CD14-positive monocyte (primary cell): ENCODE measurements at regions not wholly inside any gene's neighbourhood (a gene's known extent, or its start where the extent isn't known, plus 50 kb on each side); places are given as distances from the start of the nearest gene placed in this dataset.

Source experiments
- DNase-seq, 3 donors: peaks; one replicate each; pipeline ENCODE4 v3.0.0-alpha.2; 2011 to 2022
- H2AFZ ChIP-seq: 2 replicates; pipeline ENCODE4 v1.6.0; 2012; ENCODE audit warnings: mild to moderate bottlenecking, low read depth, low read length, inconsistent platforms; ENCODE audit not compliant: insufficient read depth, poor library complexity, severe bottlenecking
- H3K27ac ChIP-seq, 2 donors: 1 replicate in 1 of 2; 2 replicates in 1 of 2; pipeline ENCODE4 v1.5.1; 2012 to 2013; ENCODE audit warnings: low read length in 2 of 2, control low read depth in 1 of 2, inconsistent platforms in 1 of 2, low read depth in 1 of 2, mild to moderate bottlenecking in 1 of 2
- H3K27me3 ChIP-seq, 2 donors: one replicate each; pipeline versions ENCODE4 v1.6.0 to v1.6.1; 2011 to 2013; ENCODE audit warnings: low read length in 2 of 2; ENCODE audit not compliant: control insufficient read depth in 2 of 2, insufficient read depth in 2 of 2
- H3K36me3 ChIP-seq, 2 donors: replicated peaks in 1 of 2; 1 replicate in 1 of 2; 2 replicates in 1 of 2; pipeline versions ENCODE4 v1.5.1 to v1.6.1; 2012 to 2013; ENCODE audit warnings: low read length in 2 of 2, control low read depth in 1 of 2, inconsistent platforms in 1 of 2, mild to moderate bottlenecking in 1 of 2; ENCODE audit not compliant: insufficient read depth in 2 of 2, control insufficient read depth in 1 of 2
- H3K4me1 ChIP-seq, 2 donors: 1 replicate in 1 of 2; 2 replicates in 1 of 2; pipeline versions ENCODE4 v1.5.1 to v1.6.1; 2012 to 2013; ENCODE audit warnings: low read length in 2 of 2, control low read depth in 1 of 2, inconsistent platforms in 1 of 2, mild to moderate bottlenecking in 1 of 2, moderate library complexity in 1 of 2; ENCODE audit not compliant: insufficient read depth in 2 of 2, control insufficient read depth in 1 of 2
- H3K4me2 ChIP-seq: replicated peaks from 2 replicates; pipeline ENCODE3; 2012; ENCODE audit warnings: low read length, moderate library complexity, mild to moderate bottlenecking; ENCODE audit not compliant: poor library complexity, severe bottlenecking; ENCODE audit errors: extremely low read depth
- H3K4me3 ChIP-seq, 3 experiments: fragments of 200-600 bp in 1 of 3; sonication (generic) in 1 of 3; replicated peaks in 1 of 3; 1 replicate in 2 of 3; 2 replicates in 1 of 3; pipeline ENCODE4 v1.5.1; 2011 to 2013; ENCODE audit warnings: low read length in 3 of 3, mild to moderate bottlenecking in 3 of 3, control low read depth in 2 of 3, low read depth in 2 of 3, inconsistent platforms in 1 of 3, moderate library complexity in 1 of 3
- H3K79me2 ChIP-seq: 2 replicates; pipeline ENCODE4 v1.6.0; 2012; ENCODE audit warnings: mild to moderate bottlenecking, control low read depth, inconsistent platforms, low read length, moderate library complexity; ENCODE audit not compliant: insufficient read depth
- H3K9ac ChIP-seq: 2 replicates; pipeline ENCODE4 v1.6.0; 2017; ENCODE audit warnings: low read length, mild to moderate bottlenecking; ENCODE audit not compliant: insufficient read depth, poor library complexity, severe bottlenecking
- H3K9me3 ChIP-seq, 2 donors: replicated peaks in 1 of 2; 1 replicate in 1 of 2; 2 replicates in 1 of 2; pipeline versions ENCODE4 v1.5.1 to v1.6.1; 2012 to 2013; ENCODE audit warnings: low read length in 2 of 2, control low read depth in 1 of 2; ENCODE audit not compliant: control insufficient read depth in 1 of 2, insufficient read depth in 1 of 2
- H4K20me1 ChIP-seq: 2 replicates; pipeline ENCODE4 v1.6.0; 2012; ENCODE audit warnings: mild to moderate bottlenecking, low read length, control low read depth, moderate library complexity; ENCODE audit not compliant: insufficient read depth
- H3K27ac Mint-ChIP-seq, 7 donors: one replicate each; pipeline ENCODE4 v1.8.0; 2020; ENCODE audit warnings: mild to moderate bottlenecking in 7 of 7, mixed read lengths in 7 of 7, moderate library complexity in 6 of 7, inconsistent platforms in 2 of 7
- H3K27me3 Mint-ChIP-seq, 3 donors: one replicate each; pipeline ENCODE4 v1.8.0; 2021 to 2022; ENCODE audit warnings: low read depth in 3 of 3, mild to moderate bottlenecking in 3 of 3, mixed read lengths in 3 of 3, moderate library complexity in 3 of 3, inconsistent platforms in 1 of 3
- H3K36me3 Mint-ChIP-seq, 2 donors: one replicate each; pipeline ENCODE4 v1.8.0; 2020; ENCODE audit warnings: mixed read lengths in 2 of 2, inconsistent platforms in 1 of 2, mild to moderate bottlenecking in 1 of 2
- H3K4me1 Mint-ChIP-seq: one replicate; pipeline ENCODE4 v1.8.0; 2020; ENCODE audit warnings: mild to moderate bottlenecking, mixed read lengths
- H3K4me3 Mint-ChIP-seq, 2 donors: one replicate each; pipeline ENCODE4 v1.8.0; 2020; ENCODE audit warnings: mild to moderate bottlenecking in 2 of 2, mixed read lengths in 2 of 2, moderate library complexity in 1 of 2
- H3K9me3 Mint-ChIP-seq, 7 donors: one replicate each; pipeline ENCODE4 v1.8.0; 2020 to 2022; ENCODE audit warnings: mixed read lengths in 7 of 7, mild to moderate bottlenecking in 6 of 7, moderate library complexity in 6 of 7, inconsistent platforms in 2 of 7
- CTCF ChIP-seq: fragments of 200-600 bp; IDR thresholded peaks from one replicate; pipeline ENCODE4 v1.8.0; 2022; ENCODE audit warnings: antibody characterized with exemption, mild to moderate bottlenecking
- WGBS: methylation state at CpG from one replicate; pipeline ENCODE4 v1.1.5; 2013; ENCODE audit warnings: missing lambda C conversion rate; ENCODE audit not compliant: insufficient coverage; 5-methylcytosine and 5-hydroxymethylcytosine counted together
- intact Hi-C, 2 donors: fragments of 100-400 bp; cut with micrococcal nuclease; formaldehyde crosslinking; loops; one replicate each; pipeline versions ENCODE4 v1.15.0 to v1.15.1; 2023

- 80% methylated on average over 9 of the region's 9 CpGs for WGBS
- no peaks in the 10 kb centered on the region for H3K9me3 Mint-ChIP-seq
- peaks cover 3% of the 10 kb centered on the region for H3K4me1 Mint-ChIP-seq
- no peak overlapping the region for H3K4me3 Mint-ChIP-seq
- DNase-seq = no peak
- no peak overlapping the region for H3K4me3 ChIP-seq
- H3K4me2 ChIP-seq = no peak overlapping the region
- no peak for TF ChIP-seq CTCF
- no peaks in the 10 kb centered on the region for H3K27me3 ChIP-seq
- no peak overlapping the region for H3K27ac ChIP-seq
- H3K27me3 Mint-ChIP-seq = peaks cover 0 to 1% (median 0%) of the 10 kb centered on the region in 3 donors
- intact Hi-C loops = no loop called here
- H3K4me1 ChIP-seq = no peaks in the 10 kb centered on the region
- H4K20me1 ChIP-seq = no peaks in the 10 kb centered on the region
- no peak overlapping the region for H3K27ac Mint-ChIP-seq
- H3K9me3 ChIP-seq = no peaks in the 10 kb centered on the region
- H2AFZ ChIP-seq = no peak overlapping the region
- H3K36me3 ChIP-seq = no peaks in the 10 kb centered on the region
- H3K79me2 ChIP-seq = no peaks in the 10 kb centered on the region
- H3K9ac ChIP-seq = no peak overlapping the region
- no peaks in the 10 kb centered on the region for H3K36me3 Mint-ChIP-seq
These were observed 417.0 kb upstream of the TPM1 start for GRCh38 chr15:62625429-62626033.

DNA sequence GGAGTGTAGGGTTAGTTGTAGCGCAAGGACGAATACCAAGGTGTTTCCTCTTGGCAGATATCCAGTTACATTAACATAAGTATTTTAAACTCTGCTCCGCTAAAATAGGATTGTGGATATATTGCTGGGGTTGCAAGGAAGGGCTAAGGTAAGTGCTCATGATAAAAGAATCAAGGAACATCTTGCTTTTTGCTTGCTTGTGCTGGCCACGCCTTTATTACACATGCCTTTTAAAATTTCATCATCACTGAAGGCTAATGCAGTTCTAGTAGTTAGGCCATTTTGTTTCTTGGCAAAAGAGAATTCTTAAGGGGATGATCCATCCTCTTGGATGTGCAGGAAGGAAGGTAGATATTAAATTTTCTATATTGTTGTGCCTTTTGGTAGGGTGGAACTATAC lies 415.6 kb upstream of the TPM1 start:
- no CpG with 5 or more reads among the region's 4 CpGs for WGBS
- H3K4me2 ChIP-seq = no peak overlapping the region
- intact Hi-C loops = no loop called here

More for the DNA sequence above, 415.6 kb upstream of the TPM1 start:
- no peak overlapping the region for H3K27ac Mint-ChIP-seq
- peaks cover 3% of the 10 kb centered on the region for H3K4me1 Mint-ChIP-seq
- Histone ChIP-seq H3K4me1 (no peaks in the 10 kb centered on the region), H3K9ac (no peak overlapping the region), H2AFZ (no peak overlapping the region), H4K20me1 (no peaks in the 10 kb centered on the region), H3K27me3 (no peaks in the 10 kb centered on the region), H3K79me2 (no peaks in the 10 kb centered on the region), H3K4me3 (no peak overlapping the region), H3K9me3 (no peaks in the 10 kb centered on the region), H3K36me3 (no peaks in the 10 kb centered on the region), H3K27ac (no peak overlapping the region)
- no peaks in the 10 kb centered on the region for H3K36me3 Mint-ChIP-seq
- no peak for TF ChIP-seq CTCF
- DNase-seq = no peak
- H3K9me3 Mint-ChIP-seq = peaks cover 0 to 3% (median 0%) of the 10 kb centered on the region in 7 donors
- peaks cover 0 to 1% (median 0%) of the 10 kb centered on the region in 3 donors for H3K27me3 Mint-ChIP-seq
- no peak overlapping the region for H3K4me3 Mint-ChIP-seq
